Stimulated activated CD4-positive, alpha-beta T cell treated with anti-CD3 and anti-CD28 coated beads, Interleukin-1b, Interleukin-23, amount 100 ng/mL, for 24 hours (primary cell): ENCODE measurements at regions not wholly inside any gene's neighbourhood (a gene's known extent, or its start where the extent isn't known, plus 50 kb on each side); places are given as distances from the start of the nearest gene placed in this dataset.
"Not testable (repeated sequence)": the region's sequence is repeated elsewhere in the genome, so short reads cannot be mapped to it uniquely, and the experiment has no call there.

Experiments
- DNase-seq, 4 experiments: peaks; one replicate each; pipeline ENCODE4 v3.0.0-alpha.2; 2020; ENCODE audit warnings: low read depth in 4 of 4, low spot score in 1 of 4

- no peak for DNase-seq
Observed at GRCh38 chr4:162945713-162946112, 221.0 kb downstream of the NAF1 start.

DNA sequence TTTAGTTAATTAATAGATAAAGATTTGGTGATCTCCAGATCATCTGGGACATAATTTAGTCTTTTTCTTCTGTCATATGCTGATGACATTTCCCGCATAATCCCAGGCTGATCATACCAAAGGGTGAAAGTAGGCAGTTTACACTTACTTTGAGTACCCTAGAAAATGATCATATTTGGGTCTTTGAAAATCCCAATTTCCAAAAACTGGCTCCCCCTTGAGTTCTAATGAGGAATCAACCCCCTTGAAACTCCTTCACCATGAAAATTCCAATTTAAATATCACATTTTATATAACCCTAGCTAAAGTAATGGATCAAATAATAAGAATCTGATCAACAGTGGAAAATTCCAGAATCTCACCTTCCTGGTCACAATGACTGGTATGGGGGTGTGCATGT is 223.4 kb downstream of the NAF1 start:
- no peak for DNase-seq

GRCh38 chr4:162938738-162939485 is 227.8 kb downstream of the NAF1 start:
- DNase-seq = no peak

GRCh38 chr4:162935214-162935613 is 231.5 kb downstream of the NAF1 start:
- DNase-seq = no peak

DNA sequence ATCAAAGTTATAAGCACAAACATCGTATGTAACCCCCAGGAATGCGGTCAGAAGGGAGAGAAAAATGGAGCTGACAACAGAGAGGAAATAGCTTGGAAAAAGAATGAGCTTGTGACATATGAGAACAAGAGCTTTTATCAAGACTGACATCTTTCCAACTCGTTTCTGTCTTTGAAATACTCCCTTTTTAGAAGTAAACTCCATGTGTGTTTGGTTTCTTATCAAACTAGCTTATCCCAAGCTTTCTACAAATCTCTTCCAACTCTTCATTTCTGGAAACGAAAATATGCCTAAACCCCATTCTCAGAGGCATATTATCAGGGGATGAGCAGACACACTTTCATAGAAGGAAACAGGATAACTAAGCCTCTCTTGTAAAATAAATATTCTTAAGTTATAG is 235.4 kb downstream of the NAF1 start:
- no peak for DNase-seq

DNA sequence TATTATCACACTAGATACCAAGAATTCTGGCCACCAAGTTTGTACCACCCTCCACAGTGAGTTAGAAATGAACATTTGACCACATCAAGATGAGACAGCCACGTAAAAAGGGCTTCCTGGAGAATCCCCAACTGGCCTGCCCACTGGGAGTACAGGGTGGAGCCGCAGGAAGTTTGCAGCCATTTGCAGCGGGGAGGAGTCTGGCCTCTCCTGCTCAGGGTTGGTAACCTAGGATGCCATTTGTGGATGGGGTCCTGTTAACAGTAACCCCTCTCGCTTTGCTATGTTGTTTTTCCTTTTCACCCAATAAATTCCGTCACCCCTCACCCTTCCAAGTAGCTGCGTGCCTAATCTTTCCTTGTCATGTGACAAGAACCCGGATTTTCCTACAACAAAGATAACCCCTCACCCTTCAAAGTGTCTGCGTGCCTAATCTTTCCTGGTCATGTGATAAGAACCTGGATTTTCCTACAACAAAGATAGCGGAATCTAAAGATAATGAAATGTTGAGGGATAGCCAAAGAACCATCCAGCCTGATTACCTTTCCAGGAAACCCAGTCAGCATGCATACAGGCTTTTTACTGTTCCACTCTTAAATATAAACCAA is 245.4 kb downstream of the NAF1 start:
- DNase-seq = no peak

DNA sequence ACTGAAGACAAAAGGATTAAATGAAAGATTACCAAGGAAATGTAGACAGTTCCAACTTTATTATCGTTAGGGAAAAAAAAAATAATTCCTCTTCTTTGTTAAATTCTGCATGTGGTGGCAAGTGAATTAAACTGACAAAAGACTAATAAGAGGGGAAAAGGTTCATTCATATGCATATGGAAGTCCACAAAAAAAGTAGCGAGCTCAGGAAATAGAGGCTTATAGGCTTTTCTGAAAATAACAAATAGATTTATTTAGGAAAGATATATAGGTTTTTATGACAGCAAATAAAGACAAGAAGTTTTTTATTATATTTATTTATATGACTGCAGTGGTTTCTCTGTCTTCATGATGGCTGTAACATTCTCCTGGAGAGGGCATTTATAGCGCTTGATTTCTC is 246.0 kb downstream of the NAF1 start:
- DNase-seq = no peak

DNA sequence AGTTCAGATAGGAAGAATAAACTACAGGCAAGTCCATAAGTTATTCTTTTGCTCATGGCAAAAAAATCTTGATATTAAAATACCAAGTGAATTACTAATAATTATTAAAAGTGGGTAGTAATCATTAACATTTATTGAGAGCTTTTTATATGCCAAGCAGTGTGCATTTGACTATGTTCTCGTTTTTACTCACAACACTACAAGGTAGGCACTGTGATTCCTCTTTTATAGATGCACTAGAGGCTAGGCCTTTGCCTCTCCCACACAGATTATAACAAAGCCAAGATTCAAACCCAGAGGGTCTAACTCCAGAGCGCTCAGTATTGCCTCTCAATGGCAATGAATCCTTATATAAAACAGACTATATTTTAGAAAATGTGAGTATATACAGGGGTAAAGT is 254.2 kb downstream of the NAF1 start:
- no peak for DNase-seq

GRCh38 chr4:162911349-162911748 is 255.3 kb downstream of the NAF1 start:
- DNase-seq = no peak

DNA sequence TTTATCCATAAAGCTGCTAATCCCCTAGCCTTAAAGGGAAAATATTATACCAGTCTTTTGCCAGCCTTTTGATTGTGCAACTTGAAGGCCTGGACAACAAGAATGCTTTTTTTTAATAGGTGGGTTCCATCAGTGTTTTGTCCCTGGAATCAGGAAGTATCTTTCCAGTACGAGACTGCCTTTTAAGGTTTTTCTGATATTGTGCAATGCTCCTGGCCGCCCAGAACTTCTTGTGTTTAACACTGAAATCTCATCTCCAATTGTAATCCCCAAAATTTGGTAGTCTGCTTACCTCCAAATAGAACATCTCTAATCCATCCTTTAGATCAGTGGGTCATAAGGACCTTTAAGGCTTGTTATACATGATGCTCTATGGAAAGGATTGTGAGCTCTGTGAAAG is 256.7 kb downstream of the NAF1 start:
- DNase-seq = no peak

DNA sequence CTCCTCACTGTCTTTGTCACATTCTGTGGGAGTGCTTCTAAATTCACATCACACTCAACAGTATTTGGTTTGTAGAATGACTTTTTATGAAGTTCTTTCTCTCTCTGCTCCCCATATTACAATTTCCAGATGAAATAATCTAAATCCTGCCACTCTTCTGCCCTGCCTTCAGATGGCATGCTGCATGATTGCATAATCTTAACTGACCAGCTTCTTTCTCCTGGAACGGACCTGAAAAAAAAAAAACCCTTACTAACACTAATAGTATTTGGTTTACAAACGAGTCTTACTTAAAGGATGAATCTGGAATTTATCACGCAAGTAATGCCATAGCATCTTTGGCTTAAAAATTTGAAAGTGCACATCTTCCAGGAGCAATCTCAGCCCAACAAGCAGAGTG is 272.3 kb downstream of the NAF1 start:
- DNase-seq = no peak

- DNase-seq = no peak
Observed at GRCh38 chr4:162891788-162892707, 274.6 kb downstream of the NAF1 start.

DNA sequence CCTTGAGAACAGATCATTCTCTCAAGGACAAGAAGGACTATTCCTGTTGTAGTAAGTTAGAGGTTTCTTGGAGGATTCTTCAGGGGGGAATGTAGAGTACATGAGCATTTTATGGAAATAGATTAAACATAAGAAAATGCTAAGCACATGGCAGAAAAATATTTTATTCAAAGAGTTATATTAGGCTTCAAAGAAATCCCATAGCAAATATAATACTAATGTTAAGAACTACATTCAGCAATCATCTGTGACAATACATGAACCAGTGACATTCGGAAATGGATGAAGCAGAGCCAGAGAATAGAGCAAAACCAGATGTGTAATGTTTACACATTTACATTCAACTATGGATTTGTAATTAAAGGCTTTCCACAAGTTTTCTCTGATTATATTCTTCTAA is 288.6 kb downstream of the NAF1 start:
- no peak for DNase-seq

DNA sequence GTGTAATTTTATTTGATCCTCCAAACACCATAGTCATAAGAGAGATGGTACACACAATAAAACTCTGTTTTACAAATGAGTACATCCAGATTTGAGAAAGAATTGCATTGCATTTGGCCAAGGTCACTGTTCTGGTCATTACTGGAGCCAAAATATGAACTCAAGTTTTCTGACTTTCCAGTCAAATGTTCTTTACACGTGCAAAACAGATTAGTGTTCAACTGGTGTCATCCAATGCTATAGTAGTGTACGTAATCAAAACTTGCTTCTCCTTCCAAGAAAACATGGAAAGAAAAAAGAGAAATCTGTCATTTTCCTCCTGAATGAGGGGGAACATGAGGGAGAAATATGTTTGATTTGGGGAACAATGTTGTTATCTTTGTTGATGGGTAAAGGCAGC is 291.9 kb downstream of the NAF1 start:
- no peak for DNase-seq

DNA sequence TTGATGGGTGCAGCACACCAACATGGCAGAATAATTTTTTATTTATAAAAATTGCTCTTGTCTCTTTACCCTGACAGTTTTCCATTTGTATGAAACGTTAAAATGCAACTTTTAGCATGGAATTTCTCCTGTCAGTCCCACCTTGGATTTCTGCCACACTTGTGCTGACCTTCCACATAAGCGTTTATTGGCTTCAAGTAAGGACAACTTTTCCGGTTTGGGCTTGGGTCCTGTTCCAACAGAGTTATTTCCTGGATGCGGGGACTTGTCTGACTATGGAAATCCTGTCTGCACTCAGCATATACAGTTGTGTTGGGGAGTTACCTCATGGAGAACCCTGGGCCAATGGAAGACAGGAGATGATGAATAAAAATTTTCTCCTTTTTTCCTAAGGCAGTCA is 294.7 kb downstream of the NAF1 start:
- no peak for DNase-seq

GRCh38 chr4:162869157-162869556 is 297.5 kb downstream of the NAF1 start:
- no peak for DNase-seq

DNA sequence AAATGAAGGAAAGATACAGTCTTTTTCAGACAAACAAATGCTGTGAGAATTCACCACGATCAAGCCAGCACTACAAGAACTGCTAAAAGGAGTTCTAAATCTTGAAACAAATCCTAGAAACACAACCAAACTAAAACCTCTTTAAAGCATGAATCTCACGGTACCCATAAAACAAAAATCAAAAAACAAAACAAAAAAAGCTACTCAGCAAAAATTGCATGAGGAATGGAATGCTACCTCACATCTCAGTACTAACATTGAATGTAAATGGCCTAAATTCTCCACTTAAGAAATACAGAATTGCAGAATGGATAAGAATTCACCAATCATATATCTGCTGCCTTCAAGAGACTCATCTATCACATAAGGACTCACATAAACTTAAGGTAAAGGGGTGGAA is 300.1 kb downstream of the NAF1 start:
- DNase-seq = no peak

DNA sequence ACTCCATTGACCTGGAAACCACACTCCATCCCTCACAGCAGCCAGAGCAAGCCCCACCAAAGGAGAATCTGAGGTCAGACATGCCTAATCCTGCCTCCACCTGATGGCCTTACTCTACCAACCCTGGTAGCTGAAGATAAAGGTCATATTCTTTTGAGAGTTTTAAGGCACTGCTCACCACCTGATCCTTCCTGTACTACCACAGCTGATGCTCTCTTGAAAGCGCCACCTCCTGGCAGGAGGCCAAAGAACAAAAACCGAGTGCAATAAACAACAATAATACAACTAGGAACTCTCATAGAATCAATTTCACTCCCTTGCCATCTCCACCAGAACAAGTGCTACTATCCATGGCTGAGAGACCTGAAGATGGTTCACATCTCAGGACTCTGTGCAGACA is 301.6 kb downstream of the NAF1 start:
- no peak for DNase-seq

GRCh38 chr4:162853788-162854187 is 312.9 kb downstream of the NAF1 start:
- DNase-seq = no peak

- DNase-seq = no peak
Observed at GRCh38 chr4:162852642-162853041, 314.0 kb downstream of the NAF1 start.

GRCh38 chr4:162851241-162851758 is 315.4 kb downstream of the NAF1 start:
- DNase-seq = not testable (repeated sequence)

DNA sequence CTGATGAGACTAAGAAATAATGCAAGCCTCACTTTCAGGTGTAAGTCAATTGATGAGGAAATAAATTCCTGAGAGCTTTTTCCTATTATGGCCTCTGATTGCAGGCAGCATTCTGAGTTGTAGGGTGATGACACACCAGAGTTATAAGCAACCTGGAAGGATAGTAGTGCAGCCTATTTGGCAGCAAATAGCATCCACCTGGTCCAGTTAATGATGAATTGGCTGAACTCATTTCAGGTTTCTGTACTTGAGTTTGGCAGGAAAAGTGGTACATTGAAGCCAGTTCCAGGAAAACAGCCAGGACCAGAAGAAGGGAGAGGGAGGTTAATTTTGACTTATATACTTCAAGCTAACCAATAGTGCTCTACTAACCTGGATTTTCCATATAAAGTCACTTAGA is 316.8 kb downstream of the NAF1 start:
- no peak for DNase-seq
